ENCODE measurements at regions not wholly inside any gene's neighbourhood (a gene's known extent, or its start where the extent isn't known, plus 50 kb on each side); places are given as distances from the start of the nearest gene placed in this dataset.

DNA sequence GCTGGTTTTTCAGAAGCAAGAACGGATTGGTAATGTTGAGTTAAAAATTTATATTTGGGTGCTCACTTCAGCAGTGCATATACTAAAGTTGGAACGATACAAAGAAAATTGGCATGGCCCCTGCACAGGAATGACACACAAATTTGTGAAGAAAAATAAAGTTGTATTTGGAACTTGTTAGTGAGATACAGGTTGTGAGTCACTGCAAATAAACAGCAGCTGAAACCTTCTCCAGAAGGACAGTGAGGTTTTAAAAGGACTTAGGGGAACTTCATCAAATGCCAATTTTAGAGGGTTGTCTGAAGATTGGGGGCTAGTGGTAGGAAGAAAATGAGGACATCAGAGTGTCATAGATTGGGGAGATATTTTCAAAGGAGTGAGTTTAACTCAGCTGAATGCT, 79.7 kb upstream of the ELOVL6 start:
- TF ChIP-seq POLR2A (IDR thresholded peaks at IDR 0.05): no peak
- TF ChIP-seq, protein P1, sequence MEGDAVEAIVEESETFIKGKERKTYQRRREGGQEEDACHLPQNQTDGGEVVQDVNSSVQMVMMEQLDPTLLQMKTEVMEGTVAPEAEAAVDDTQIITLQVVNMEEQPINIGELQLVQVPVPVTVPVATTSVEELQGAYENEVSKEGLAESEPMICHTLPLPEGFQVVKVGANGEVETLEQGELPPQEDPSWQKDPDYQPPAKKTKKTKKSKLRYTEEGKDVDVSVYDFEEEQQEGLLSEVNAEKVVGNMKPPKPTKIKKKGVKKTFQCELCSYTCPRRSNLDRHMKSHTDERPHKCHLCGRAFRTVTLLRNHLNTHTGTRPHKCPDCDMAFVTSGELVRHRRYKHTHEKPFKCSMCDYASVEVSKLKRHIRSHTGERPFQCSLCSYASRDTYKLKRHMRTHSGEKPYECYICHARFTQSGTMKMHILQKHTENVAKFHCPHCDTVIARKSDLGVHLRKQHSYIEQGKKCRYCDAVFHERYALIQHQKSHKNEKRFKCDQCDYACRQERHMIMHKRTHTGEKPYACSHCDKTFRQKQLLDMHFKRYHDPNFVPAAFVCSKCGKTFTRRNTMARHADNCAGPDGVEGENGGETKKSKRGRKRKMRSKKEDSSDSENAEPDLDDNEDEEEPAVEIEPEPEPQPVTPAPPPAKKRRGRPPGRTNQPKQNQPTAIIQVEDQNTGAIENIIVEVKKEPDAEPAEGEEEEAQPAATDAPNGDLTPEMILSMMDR (IDR thresholded peaks at IDR 0.05): no peak
- no peak for TF ChIP-seq POLR2AphosphoS5 (IDR thresholded peaks at IDR 0.05)

Data from transverse colon (tissue), 4 donors.